ENCODE measurements at regions not wholly inside any gene's neighbourhood (a gene's known extent, or its start where the extent isn't known, plus 50 kb on each side); places are given as distances from the start of the nearest gene placed in this dataset.

DNA sequence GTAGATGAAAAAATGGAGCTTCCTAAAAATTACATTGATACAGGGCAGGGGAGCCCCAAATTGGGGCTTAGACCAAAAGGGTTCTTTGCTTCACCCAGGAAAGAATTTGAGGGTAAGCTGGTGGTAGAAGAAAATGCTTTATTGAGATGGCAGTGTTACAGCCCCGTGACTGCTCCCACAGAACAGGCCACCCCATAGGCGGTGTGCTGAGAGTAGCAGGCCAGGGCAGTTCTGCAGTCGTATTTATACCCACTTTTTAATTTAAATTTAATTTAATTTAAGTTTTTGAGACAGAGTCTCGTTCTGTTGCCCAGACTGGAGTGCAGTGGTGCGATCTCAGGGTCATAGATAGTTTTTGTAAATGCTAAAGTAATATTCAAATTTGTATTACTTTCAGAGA, 265.0 kb downstream of the CDH26 start:
- Histone ChIP-seq H3K4me3 (no peak overlapping the region), H3K9me3 (replicated peaks) (no peaks in the 10 kb centered on the region)

DNA sequence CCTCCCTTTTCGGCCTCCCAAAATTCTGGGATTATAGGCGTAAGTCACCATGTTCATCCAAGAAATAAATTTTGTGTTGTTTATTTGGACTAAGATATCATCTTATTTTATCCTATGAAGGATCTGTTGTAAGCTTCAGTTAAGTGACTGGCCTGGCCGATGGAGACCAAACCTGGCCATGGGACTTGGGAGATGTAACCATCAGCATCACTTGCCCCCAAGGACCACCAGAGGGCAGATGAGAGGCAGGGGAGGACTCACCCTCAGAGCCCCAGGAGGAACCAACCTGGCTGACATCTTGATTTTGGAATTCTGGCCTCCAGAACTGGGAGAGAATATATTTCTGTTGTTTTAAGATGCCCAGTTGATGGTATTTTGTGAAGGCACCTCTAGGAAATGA, 266.7 kb downstream of the CDH26 start:
- Histone ChIP-seq H3K36me3 (no peaks in the 10 kb centered on the region), H3K27me3 (replicated peaks) (0 out of 2 replicates have a peak, but pooled peaks cover 10% of the 10 kb centered on the region), H3K4me1 (replicated peaks) (no peaks in the 10 kb centered on the region), H3K4me3 (no peak overlapping the region), H3K27ac (no peak overlapping the region), H3K9me3 (replicated peaks) (no peaks in the 10 kb centered on the region)
- DNase-seq (ENCODE audit: low read depth in 1 of 2, low spot score in 2 of 2): peak in 1 of 2 experiments; percentile 16

More for the DNA sequence above, 265.0 kb downstream of the CDH26 start:
- no peak for DNase-seq (ENCODE audit: low read depth in 1 of 2, low spot score in 2 of 2)
- H3K36me3 ChIP-seq: no peaks in the 10 kb centered on the region
- no peak overlapping the region for H3K27ac ChIP-seq
- H3K4me1 ChIP-seq (replicated peaks): no peaks in the 10 kb centered on the region
- H3K27me3 ChIP-seq (replicated peaks): peaks cover 23% of the 10 kb centered on the region; the same call in 1 of the 2 replicates

DNA sequence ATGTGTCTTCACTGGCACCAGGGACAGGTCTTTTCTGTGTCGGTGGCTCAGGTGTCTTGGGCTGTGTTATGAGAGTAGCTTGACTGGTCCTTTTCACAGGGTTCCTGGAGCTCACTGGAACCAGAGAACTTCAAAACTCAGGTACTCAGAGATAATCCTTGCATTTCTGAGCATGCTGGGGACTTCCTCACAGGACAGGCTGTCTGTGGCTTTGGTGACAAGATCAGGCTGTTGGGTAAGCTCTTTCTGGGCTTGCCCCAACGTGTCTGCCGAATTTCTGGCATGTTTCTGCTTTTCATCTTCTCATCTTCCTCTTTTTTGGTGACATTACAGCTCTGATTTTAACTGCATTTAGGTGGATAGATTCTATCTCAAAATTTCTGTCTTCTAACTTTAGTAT, 270.0 kb downstream of the CDH26 start:
- Histone ChIP-seq H3K4me1 (replicated peaks) (no peaks in the 10 kb centered on the region), H3K36me3 (no peaks in the 10 kb centered on the region)

DNA sequence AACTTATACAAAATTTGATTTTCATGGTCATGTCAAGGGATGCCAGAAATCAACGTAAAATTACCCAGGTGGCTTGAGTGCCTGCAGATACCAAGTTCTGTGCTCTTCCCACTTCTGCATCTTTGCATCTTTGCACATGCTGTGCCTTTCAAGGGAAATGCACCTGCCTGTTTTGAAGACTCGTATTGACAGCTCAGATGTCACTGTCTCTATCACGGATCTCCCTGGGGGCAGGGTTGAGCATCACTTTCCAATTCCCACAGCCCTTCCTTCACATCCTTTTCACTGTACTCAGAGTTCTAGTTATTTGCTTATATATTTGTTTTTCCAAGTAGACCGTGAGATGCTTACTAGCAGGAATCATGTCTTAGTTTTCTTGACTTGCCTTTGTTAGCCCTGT, 274.2 kb downstream of the CDH26 start:
- no peak for DNase-seq (ENCODE audit: low read depth in 1 of 2, low spot score in 2 of 2)
- no peaks in the 10 kb centered on the region for H3K36me3 ChIP-seq
- no peak overlapping the region for H3K27ac ChIP-seq
- H3K4me3 ChIP-seq: no peak overlapping the region
- H3K9me3 ChIP-seq (replicated peaks): no peaks in the 10 kb centered on the region
- H3K27me3 ChIP-seq (replicated peaks): 0 out of 2 replicates have a peak, but pooled peaks cover 4% of the 10 kb centered on the region
- H3K4me1 ChIP-seq (replicated peaks): no peaks in the 10 kb centered on the region

More for the DNA sequence above, 270.0 kb downstream of the CDH26 start:
- Histone ChIP-seq H3K27ac (no peak overlapping the region), H3K9me3 (replicated peaks) (no peaks in the 10 kb centered on the region), H3K27me3 (replicated peaks) (no peaks in the 10 kb centered on the region), H3K4me3 (no peak overlapping the region)
- DNase-seq (ENCODE audit: low read depth in 1 of 2, low spot score in 2 of 2): no peak

DNA sequence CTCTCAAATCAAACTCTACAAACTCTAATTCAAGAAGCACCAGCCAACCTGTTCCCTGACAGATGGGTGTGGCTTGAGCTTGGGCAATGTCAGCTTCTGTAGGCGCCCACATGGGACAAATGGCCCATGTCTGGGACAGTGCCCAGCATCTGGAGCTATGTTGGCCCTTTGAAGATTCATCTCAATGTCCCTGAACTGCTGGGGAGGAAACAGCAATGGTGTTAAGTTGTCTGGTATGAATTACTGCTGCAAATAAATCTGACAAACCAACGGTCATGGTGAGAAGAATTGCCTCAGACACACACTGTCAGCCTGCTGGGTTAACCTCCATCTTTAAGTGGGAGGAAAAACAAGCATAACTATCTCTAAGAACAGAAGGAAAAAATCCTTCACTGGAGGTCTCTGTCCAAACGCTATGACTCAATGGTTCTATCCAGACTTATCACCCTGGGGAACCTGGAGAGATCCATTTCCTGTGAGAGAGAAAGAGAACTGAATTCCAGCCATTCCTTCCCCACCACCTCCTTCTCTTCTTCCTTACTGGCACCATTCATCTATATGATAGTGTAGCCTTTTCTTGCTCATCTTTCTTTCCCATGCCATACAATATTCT, 274.9 kb downstream of the CDH26 start:
- no peaks in the 10 kb centered on the region for H3K9me3 ChIP-seq (replicated peaks)
- H3K27me3 ChIP-seq (replicated peaks): 0 out of 2 replicates have a peak, but pooled peaks cover 4% of the 10 kb centered on the region
- DNase-seq (ENCODE audit: low read depth in 1 of 2, low spot score in 2 of 2): no peak
- no peak overlapping the region for H3K4me3 ChIP-seq
- H3K36me3 ChIP-seq: no peaks in the 10 kb centered on the region
- no peak overlapping the region for H3K27ac ChIP-seq
- no peaks in the 10 kb centered on the region for H3K4me1 ChIP-seq (replicated peaks)

DNA sequence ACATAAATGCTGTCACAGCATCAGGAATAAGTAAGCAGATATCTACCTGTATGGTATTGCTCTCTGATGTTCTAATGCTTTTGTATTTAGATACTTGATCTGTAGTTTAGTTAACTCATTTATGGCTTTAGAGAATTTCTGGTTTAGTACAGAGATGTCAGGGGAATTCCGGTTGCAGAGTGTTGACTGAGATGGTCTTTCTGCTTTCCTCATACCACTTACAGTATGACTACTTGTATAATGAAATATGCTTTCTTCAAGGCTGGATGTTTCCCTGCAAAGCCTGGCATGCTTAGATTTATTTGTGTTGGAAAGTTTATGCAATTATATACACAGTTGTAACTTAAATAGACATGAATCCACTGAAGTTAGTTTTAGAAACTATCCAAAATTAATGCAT, 278.4 kb downstream of the CDH26 start:
- peaks cover 11% of the 10 kb centered on the region for H3K4me1 ChIP-seq (replicated peaks)
- no peaks in the 10 kb centered on the region for H3K36me3 ChIP-seq
- no peak overlapping the region for H3K4me3 ChIP-seq
- no peak overlapping the region for H3K27ac ChIP-seq
- no peak for DNase-seq (ENCODE audit: low read depth in 1 of 2, low spot score in 2 of 2)
- H3K27me3 ChIP-seq (replicated peaks): 0 out of 2 replicates have a peak, but pooled peaks cover 4% of the 10 kb centered on the region
- H3K9me3 ChIP-seq (replicated peaks): no peaks in the 10 kb centered on the region

DNA sequence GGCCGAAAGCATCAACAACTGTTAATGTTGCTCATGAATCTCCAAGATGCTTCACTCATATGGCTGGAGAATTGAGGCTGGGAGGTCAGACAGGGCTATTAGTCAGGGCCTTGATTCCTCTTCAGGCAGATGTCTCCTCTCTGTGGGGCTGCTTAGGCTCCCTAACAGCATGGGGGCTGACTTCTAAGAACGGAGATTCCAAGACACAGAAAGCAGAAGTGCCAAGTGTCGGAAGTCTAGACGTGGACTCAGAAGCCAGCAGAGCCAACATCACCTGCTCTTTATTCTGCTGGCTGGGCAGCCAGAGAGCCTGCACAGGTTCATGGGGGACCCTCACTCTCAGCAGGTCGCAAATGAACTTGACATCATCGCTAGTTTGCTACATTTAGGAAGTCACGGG, 279.8 kb downstream of the CDH26 start:
- Histone ChIP-seq H3K4me1 (replicated peaks) (peaks cover 19% of the 10 kb centered on the region), H3K9me3 (replicated peaks) (no peaks in the 10 kb centered on the region)

DNA sequence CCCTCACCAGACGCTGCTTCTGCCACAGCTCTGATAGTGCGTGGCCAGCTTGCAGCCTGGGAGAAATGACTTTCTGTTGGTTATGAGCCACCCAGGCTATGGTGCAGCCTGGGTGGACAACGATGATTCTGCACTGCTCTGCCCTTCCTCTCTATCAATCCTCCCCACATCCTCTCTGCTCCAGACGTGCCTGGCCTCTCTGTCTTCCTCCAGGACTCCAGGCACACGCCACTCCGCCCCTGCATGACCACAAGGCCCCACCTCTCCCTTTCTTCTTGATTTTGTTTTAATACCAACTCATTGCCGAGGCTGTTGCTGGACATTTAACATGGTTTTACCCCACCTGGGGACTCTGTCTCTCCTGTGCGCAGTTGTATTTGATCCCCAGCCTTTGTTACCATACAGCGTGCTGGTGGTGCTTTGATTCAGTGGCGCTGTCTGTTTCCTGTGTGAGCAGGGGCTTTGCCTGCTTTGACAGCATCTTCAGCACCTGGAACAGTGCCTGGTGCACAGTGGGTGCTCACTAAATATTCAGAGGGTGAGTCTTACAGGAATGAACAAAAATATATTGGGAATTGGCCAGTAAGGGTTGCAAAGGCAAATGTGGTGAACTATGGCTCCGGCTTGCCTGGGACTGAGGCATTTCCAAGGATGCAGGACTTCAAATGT, 280.9 kb downstream of the CDH26 start:
- DNase-seq (ENCODE audit: low read depth in 1 of 2, low spot score in 2 of 2): no peak
- Histone ChIP-seq H3K27ac (no peak overlapping the region), H3K4me3 (no peak overlapping the region), H3K36me3 (no peaks in the 10 kb centered on the region), H3K9me3 (replicated peaks) (no peaks in the 10 kb centered on the region), H3K27me3 (replicated peaks) (0 out of 2 replicates have a peak, but pooled peaks cover 4% of the 10 kb centered on the region), H3K4me1 (replicated peaks) (peaks cover 29% of the 10 kb centered on the region)

More for the DNA sequence above, 279.8 kb downstream of the CDH26 start:
- Histone ChIP-seq H3K27me3 (replicated peaks) (0 out of 2 replicates have a peak, but pooled peaks cover 4% of the 10 kb centered on the region), H3K36me3 (no peaks in the 10 kb centered on the region), H3K4me3 (no peak overlapping the region), H3K27ac (no peak overlapping the region)
- no peak for DNase-seq (ENCODE audit: low read depth in 1 of 2, low spot score in 2 of 2)

DNA sequence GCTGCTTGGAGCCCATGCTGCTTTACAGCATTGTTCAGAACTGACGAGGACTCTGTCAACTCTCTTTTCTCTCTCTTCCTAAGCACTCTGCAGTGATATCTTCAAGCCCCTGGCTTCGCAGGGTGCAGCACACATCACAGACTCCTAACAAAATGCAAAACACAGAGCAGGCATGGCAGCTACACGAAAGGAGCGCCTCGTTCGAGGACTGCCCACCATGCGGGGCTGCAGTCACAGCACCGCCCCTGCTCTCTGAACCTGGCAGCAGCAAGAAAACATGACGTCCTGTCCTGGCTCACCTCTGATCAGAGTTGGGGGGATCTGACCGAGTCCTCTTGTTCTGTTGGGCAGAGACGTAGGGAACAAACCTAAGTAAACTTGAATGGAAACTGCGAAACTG, 281.7 kb downstream of the CDH26 start:
- Histone ChIP-seq H3K4me1 (replicated peaks) (peaks cover 29% of the 10 kb centered on the region), H3K27ac (no peak overlapping the region), H3K36me3 (no peaks in the 10 kb centered on the region), H3K9me3 (replicated peaks) (no peaks in the 10 kb centered on the region), H3K27me3 (replicated peaks) (0 out of 2 replicates have a peak, but pooled peaks cover 4% of the 10 kb centered on the region), H3K4me3 (no peak overlapping the region)
- DNase-seq (ENCODE audit: low read depth in 1 of 2, low spot score in 2 of 2): no peak

DNA sequence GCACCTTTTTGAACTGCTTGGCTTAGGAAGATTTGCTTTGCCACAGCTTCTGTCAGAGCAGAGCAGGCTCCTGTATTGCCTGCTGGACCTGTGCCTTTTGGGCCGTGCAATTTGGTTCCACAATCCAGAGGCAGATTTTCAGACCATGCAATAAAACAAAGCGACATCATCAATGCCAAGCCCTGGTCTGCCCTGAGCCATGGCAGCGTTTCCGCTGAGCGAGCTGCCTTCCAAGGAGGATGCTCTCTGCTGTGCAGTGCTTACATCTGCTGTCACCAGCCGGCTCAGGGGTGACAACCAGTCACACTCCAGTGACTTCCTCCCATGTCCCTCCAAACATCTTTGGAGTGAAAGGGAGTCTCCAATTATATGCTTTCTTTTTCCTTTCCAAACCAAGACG, 282.2 kb downstream of the CDH26 start:
- DNase-seq (ENCODE audit: low read depth in 1 of 2, low spot score in 2 of 2): no peak
- Histone ChIP-seq H3K27ac (no peak overlapping the region), H3K4me3 (no peak overlapping the region), H3K9me3 (replicated peaks) (no peaks in the 10 kb centered on the region), H3K36me3 (no peaks in the 10 kb centered on the region), H3K27me3 (replicated peaks) (0 out of 2 replicates have a peak, but pooled peaks cover 4% of the 10 kb centered on the region), H3K4me1 (replicated peaks) (peaks cover 29% of the 10 kb centered on the region)

DNA sequence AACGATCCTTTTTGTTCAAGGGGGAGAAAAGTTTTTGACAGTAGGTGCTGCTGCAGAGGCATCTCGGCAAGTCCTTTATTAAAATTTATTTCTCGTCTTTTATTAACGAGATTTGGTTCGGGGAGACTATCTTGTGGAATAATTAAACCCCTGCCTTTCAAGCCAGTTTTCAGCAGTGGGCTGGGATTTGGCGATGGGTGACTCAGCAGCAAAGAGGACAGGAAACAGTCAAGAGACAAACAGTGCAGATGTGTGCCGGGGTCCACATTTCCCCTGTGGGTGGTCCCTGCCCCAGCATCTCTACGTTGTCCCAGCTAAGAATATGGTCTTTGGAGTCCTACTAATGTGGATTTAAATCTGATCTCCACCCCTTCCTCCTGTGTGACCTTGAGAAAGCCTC, 282.8 kb downstream of the CDH26 start:
- Histone ChIP-seq H3K4me1 (replicated peaks) (peaks cover 29% of the 10 kb centered on the region), H3K36me3 (no peaks in the 10 kb centered on the region), H3K4me3 (no peak overlapping the region), H3K27ac (no peak overlapping the region), H3K9me3 (replicated peaks) (no peaks in the 10 kb centered on the region), H3K27me3 (replicated peaks) (0 out of 2 replicates have a peak, but pooled peaks cover 4% of the 10 kb centered on the region)
- no peak for DNase-seq (ENCODE audit: low read depth in 1 of 2, low spot score in 2 of 2)

DNA sequence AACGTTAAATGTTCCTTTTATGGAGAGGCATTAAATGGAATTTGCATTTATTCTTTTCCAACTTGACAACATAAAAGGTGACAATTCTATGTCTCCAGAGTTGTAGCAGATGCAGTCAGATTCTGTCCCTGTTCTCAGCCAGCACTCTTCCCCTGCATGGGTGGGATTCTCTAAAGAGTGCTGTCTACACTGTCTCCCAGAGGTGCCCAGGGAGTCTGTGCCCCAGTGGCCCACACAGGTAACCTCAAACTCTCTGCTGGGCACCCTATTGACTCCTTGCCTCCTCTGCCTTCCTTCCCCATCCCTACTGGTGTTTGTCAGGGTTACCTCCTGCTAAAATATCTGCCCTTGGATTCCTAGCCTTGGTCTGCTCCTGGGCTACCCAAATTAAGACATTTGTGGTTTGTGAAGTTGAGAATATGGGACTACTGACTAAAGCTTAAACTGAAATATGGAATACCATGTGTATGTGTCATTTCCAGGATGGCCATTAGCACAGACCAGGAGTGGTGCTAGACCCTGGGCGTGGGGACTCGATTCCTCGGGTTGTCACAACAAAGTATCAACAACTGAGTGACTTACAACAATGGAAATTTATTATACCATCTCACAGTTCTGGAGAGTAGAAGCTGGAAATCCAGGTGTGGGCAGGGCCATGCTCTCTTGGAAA, 284.7 kb downstream of the CDH26 start:
- Histone ChIP-seq H3K4me1 (replicated peaks) (peaks cover 29% of the 10 kb centered on the region), H3K27ac (peak overlapping the region; percentile 72), H3K4me3 (no peak overlapping the region), H3K9me3 (replicated peaks) (no peaks in the 10 kb centered on the region), H3K27me3 (replicated peaks) (no peaks in the 10 kb centered on the region), H3K36me3 (no peaks in the 10 kb centered on the region)
- DNase-seq (ENCODE audit: low read depth in 1 of 2, low spot score in 2 of 2): peak; percentile 41 to 64

DNA sequence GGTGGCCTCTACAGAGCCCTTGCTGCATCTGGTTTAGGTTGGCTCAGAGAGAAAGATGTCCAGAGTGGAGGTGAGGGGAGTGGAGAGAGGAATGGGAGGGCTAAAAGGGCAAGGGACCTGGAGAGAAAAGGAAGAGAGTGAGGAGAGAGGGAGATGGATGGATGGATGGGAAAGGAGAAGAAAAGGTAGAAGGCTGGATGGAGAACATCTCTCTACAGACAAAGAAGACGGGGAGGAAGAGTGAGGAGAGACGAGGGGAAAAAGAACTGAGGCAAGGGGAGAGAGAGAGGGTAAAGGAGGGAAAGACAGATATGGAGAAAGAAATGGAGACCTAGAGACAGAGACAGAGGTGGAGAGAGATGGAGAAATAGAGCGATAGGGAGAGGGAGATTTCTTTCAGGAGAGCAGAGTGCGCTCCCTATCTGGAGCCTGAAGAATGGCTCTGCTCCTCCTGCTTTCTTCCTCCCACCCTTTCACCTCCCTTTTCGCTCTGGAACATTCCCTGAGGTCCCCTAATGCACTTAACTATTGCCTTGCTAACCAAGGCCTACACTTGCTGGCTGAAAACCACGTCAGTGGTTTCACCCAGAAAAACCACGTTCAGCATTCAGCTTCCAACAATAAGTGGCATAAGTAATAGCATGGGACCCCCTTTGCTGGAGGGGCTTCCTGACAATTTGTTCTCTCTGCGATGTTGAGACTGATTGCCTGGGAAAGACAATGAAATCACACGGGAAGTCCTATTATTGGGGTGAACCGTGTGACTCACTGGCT, 286.3 kb downstream of the CDH26 start:
- Histone ChIP-seq H3K4me3 (no peak overlapping the region), H3K9me3 (replicated peaks) (no peaks in the 10 kb centered on the region), H3K36me3 (no peaks in the 10 kb centered on the region), H3K27me3 (replicated peaks) (no peaks in the 10 kb centered on the region), H3K27ac (no peak overlapping the region), H3K4me1 (replicated peaks) (peaks cover 43% of the 10 kb centered on the region)
- no peak for DNase-seq (ENCODE audit: low read depth in 1 of 2, low spot score in 2 of 2)
